Heart left ventricle (tissue), 16 donors: ENCODE measurements at regions not wholly inside any gene's neighbourhood (a gene's known extent, or its start where the extent isn't known, plus 50 kb on each side); places are given as distances from the start of the nearest gene placed in this dataset.

Experiments used
- ATAC-seq, 4 donors: fragments of 200-7000 bp; cut with Tn5 transposase; one replicate each; pipeline ENCODE4 v1.9.1; 2020 to 2022; ENCODE audit warnings: moderate library complexity in 4 of 4, mild to moderate bottlenecking in 3 of 4, moderate number of reproducible peaks in 1 of 4
- DNase-seq, 5 donors: peaks; one replicate each; pipeline ENCODE4 v3.0.0-alpha.2; 2020
- H3K27ac ChIP-seq, 12 donors: fragments of 200-600 bp; sonication (generic) in 4 of 12; one replicate each; pipeline versions ENCODE4 v1.5.0 to v1.8.0; 2016 to 2022; ENCODE audit warnings: mild to moderate bottlenecking in 2 of 12
- H3K27me3 ChIP-seq, 9 donors: fragments of 200-600 bp; sonication (generic) in 2 of 9; one replicate each; pipeline versions ENCODE4 v1.5.1 to v1.8.0; 2016 to 2022; ENCODE audit warnings: mild to moderate bottlenecking in 3 of 9
- H3K36me3 ChIP-seq, 9 donors: fragments of 200-600 bp; sonication (generic) in 2 of 9; one replicate each; pipeline versions ENCODE4 v1.5.0 to v1.8.0; 2018 to 2022; ENCODE audit warnings: mild to moderate bottlenecking in 2 of 9
- H3K4me1 ChIP-seq, 12 donors: fragments of 200-600 bp; sonication (generic) in 4 of 12; one replicate each; pipeline versions ENCODE4 v1.5.0 to v1.8.0; 2016 to 2022; ENCODE audit warnings: mild to moderate bottlenecking in 3 of 12
- H3K4me3 ChIP-seq, 12 donors: fragments of 200-600 bp; sonication (generic) in 4 of 12; one replicate each; pipeline versions ENCODE4 v1.5.0 to v1.8.0; 2017 to 2022; ENCODE audit warnings: mild to moderate bottlenecking in 9 of 12, moderate library complexity in 4 of 12
- H3K9me3 ChIP-seq, 12 donors: fragments of 200-600 bp; sonication (generic) in 4 of 12; one replicate each; pipeline versions ENCODE4 v1.5.0 to v1.8.0; 2016 to 2022; ENCODE audit warnings: mild to moderate bottlenecking in 1 of 12
- CTCF ChIP-seq, 12 donors: fragments of 200-600 bp; sonication (generic) in 4 of 12; IDR thresholded peaks; one replicate each; pipeline versions ENCODE4 v1.5.0 to v1.8.0; 2018 to 2022; ENCODE audit warnings: antibody characterized with exemption in 12 of 12, mild to moderate bottlenecking in 5 of 12
- POLR2A ChIP-seq, 2 donors: fragments of 450-650 bp; IDR thresholded peaks; one replicate each; pipeline ENCODE4 v1.6.1; 2017; ENCODE audit warnings: antibody characterized with exemption in 2 of 2, mild to moderate bottlenecking in 2 of 2, moderate library complexity in 2 of 2
- WGBS, 4 donors: extraction: QIAGEN DNeasy Blood & Tissue Kit in 2 of 4; methylation state at CpG; one replicate each; pipeline versions ENCODE4 v1.1.5 to v1.1.7; 2013 to 2018; 5-methylcytosine and 5-hydroxymethylcytosine counted together
- intact Hi-C, 10 donors: fragments of 100-400 bp; cut with DNase I; formaldehyde crosslinking; loops; one replicate each; pipeline versions ENCODE4 v1.11.1 to v1.14.2; 2022
- donor health status: ischemic (EF 13 %, LVEDD 7.1; RV severe dilation, severe dysfunction).
- donor health status: healthy with polysubstance abuse.
- donor health status: DM: no; HTN: yes; CAD: no.
- donor health status: DM: no; HTN: no; CAD: no.
- donor health status: ischemic (EF 25% LVEDD 6.9; RV normal size, moderate dysfunction).
- donor health status: ischemic (EF 25% LVEDD 5.7; RV mildly dilated, moderate dysfunction).
- donor health status: healthy.
- donor health status: DM: yes; HTN: yes; CAD: no.
- donor health status: ischemic (EF 35%, LVEDD 5.7; RV mildly dilated, moderate dysfunction).
- donor health status: nonischemic (EF 11% LVEDD 7.7; RV severe dilation, severe dysfunction).
- donor health status: DM: yes; HTN: yes; CAD: no.
- donor health status: PGD.
- donor health status: ischemic (EF 29% LVEDD 5.4; RV normal size, mild dysfunction).
- donor health status: nonischemic (EF 23%, LVEDD 6.1; RV moderate dilation, normal function).

GRCh38 chr16:72286936-72287620 is 115.1 kb upstream of the PMFBP1 start:
- Histone ChIP-seq H3K27ac (no peak overlapping the region), H3K27me3 (no peaks in the 10 kb centered on the region), H3K4me3 (no peak overlapping the region), H3K4me1 (peaks cover 0 to 11% (median 0%) of the 10 kb centered on the region in 12 donors), H3K36me3 (no peaks in the 10 kb centered on the region), H3K9me3 (no peaks in the 10 kb centered on the region)
- no peak for TF ChIP-seq CTCF (IDR thresholded peaks at IDR 0.05)
- TF ChIP-seq POLR2A (IDR thresholded peaks at IDR 0.05), result no peak
- intact Hi-C loops, result no loop called here
- DNase-seq, result no peak
- 86 to 96% (median 93%) methylated on average over 3 of the region's 3 CpGs for WGBS, 4 donors
- no peak for ATAC-seq

GRCh38 chr16:72285728-72286127 is 113.8 kb upstream of the PMFBP1 start:
- DNase-seq (no peak), ATAC-seq (no peak)
- Histone ChIP-seq H3K27me3 (peaks cover 0 to 2% (median 0%) of the 10 kb centered on the region in 9 donors), H3K9me3 (no peaks in the 10 kb centered on the region), H3K27ac (no peak overlapping the region), H3K4me1 (no peaks in the 10 kb centered on the region), H3K4me3 (no peak overlapping the region), H3K36me3 (no peaks in the 10 kb centered on the region)
- no peak for TF ChIP-seq CTCF (IDR thresholded peaks at IDR 0.05)
- no peak for TF ChIP-seq POLR2A (IDR thresholded peaks at IDR 0.05)
- 87 to 96% (median 92%) methylated on average over 6 of the region's 6 CpGs for WGBS, 4 donors
- intact Hi-C loops, result no loop called here

- intact Hi-C loops, result no loop called here
- H3K36me3 ChIP-seq, result no peaks in the 10 kb centered on the region
- no peak for ATAC-seq
- H3K27me3 ChIP-seq, result peaks cover 0 to 2% (median 0%) of the 10 kb centered on the region in 9 donors
- no peaks in the 10 kb centered on the region for H3K9me3 ChIP-seq
- no peak overlapping the region for H3K27ac ChIP-seq
- TF ChIP-seq CTCF (IDR thresholded peaks at IDR 0.05) (no peak), POLR2A (IDR thresholded peaks at IDR 0.05) (no peak)
- no peak for DNase-seq
- no peak overlapping the region for H3K4me3 ChIP-seq
- H3K4me1 ChIP-seq, result no peaks in the 10 kb centered on the region
- WGBS, 4 donors, result 81 to 88% (median 85%) methylated on average over 5 of the region's 5 CpGs
These were observed 113.4 kb upstream of the PMFBP1 start for GRCh38 chr16:72285324-72285723.

GRCh38 chr16:72284042-72284789 is 112.3 kb upstream of the PMFBP1 start:
- no peak for DNase-seq
- WGBS, 4 donors, result 91 to 93% (median 93%) methylated on average over 13 of the region's 13 CpGs
- no peak for ATAC-seq

More at GRCh38 chr16:72284042-72284789, 112.3 kb upstream of the PMFBP1 start:
- intact Hi-C loops, result no loop called here
- no peaks in the 10 kb centered on the region for H3K36me3 ChIP-seq
- no peaks in the 10 kb centered on the region for H3K4me1 ChIP-seq
- no peaks in the 10 kb centered on the region for H3K9me3 ChIP-seq
- peaks cover 0 to 2% (median 0%) of the 10 kb centered on the region in 9 donors for H3K27me3 ChIP-seq
- H3K4me3 ChIP-seq, result no peak overlapping the region
- TF ChIP-seq CTCF (IDR thresholded peaks at IDR 0.05) (no peak), POLR2A (IDR thresholded peaks at IDR 0.05) (no peak)
- H3K27ac ChIP-seq, result no peak overlapping the region
